ENCODE measurements at regions not wholly inside any gene's neighbourhood (a gene's known extent, or its start where the extent isn't known, plus 50 kb on each side); places are given as distances from the start of the nearest gene placed in this dataset.

DNA sequence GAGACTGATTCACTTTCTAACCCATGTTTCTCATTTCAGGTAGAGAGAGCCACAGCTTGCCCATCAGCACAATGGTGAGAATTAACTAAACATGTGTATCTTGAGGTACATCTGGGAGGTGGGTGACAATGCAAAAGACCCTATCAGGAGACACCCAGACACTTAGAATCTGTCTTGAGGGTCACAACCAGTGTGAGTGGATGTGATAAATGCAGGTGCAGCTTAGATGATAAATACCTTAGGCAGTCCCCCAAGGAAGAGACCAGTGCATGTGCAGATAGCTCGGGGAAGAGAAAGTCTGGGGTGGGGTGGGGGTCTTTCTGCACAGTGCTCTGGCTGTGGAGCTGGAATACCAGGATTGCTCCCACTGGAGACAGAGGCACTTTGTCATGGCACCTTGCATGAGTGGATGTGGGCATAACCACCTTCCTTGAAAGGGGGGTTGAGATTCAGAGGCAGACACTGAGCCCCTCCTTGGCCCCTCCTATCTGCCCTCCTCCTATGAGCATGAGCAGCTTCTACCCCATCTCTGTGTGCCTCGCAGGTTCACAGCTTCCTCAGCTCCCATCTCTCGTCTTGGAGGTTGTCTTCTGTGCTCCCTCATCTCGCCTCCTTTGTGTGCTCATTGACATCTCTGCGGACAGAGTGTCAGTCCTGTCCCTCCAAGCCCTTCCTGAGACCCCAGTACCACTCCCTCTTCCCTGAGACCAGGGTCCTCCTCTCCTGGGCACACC lies 349.8 kb downstream of the TCERG1L start:
- Histone ChIP-seq H3K27ac (no peak overlapping the region), H3K27me3 (no peaks in the 10 kb centered on the region), H3K9me3 (peaks cover 0 to 5% (median 0%) of the 10 kb centered on the region in 4 donors), H3K4me3 (no peak overlapping the region), H3K36me3 (no peaks in the 10 kb centered on the region), H3K4me1 (no peaks in the 10 kb centered on the region)
- TF ChIP-seq POLR2A (IDR thresholded peaks at IDR 0.05), result no peak
- TF ChIP-seq, protein P1, sequence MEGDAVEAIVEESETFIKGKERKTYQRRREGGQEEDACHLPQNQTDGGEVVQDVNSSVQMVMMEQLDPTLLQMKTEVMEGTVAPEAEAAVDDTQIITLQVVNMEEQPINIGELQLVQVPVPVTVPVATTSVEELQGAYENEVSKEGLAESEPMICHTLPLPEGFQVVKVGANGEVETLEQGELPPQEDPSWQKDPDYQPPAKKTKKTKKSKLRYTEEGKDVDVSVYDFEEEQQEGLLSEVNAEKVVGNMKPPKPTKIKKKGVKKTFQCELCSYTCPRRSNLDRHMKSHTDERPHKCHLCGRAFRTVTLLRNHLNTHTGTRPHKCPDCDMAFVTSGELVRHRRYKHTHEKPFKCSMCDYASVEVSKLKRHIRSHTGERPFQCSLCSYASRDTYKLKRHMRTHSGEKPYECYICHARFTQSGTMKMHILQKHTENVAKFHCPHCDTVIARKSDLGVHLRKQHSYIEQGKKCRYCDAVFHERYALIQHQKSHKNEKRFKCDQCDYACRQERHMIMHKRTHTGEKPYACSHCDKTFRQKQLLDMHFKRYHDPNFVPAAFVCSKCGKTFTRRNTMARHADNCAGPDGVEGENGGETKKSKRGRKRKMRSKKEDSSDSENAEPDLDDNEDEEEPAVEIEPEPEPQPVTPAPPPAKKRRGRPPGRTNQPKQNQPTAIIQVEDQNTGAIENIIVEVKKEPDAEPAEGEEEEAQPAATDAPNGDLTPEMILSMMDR (IDR thresholded peaks at IDR 0.05), result no peak
- DNase-seq, result no peak

DNA sequence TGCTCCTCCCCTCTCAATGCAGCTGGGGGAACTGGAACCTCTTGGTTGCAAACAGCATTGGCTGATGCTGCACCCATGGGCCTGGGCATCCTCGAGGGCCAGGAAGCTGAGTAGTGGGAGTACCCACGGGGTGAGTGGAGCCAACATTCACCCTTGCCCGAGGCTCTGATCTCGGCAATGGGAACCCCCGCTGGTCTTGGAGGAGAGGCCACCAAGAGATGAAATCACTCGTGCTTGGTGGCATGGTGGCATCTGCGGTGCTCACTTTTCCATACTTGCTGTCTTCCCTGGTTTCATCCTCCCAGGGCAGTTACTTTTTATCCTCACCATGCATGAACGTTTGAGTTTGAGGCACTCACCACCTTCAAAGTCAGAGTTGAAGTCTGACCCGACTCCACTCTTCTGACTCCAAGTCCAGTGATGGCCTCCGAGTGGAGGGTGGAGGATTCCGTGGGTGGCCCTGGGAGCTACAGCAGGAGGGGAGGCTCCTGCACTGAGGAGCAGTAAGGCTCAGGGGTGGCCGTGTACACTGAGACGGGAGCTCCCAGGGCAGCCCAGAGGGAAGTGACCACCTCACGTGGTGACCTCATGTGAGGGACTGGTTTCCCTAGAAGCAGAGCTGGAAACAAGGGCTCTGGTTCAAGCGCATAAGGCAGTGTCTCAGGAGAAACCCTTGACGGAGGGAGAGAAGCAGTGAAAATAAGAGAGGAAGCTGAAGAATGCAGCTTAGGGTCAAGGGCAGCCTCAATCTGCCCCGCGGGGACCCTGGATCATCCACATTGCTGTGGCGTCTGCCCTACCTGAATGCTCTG lies 349.1 kb downstream of the TCERG1L start:
- Histone ChIP-seq H3K27ac (no peak overlapping the region), H3K4me1 (no peaks in the 10 kb centered on the region)

DNA sequence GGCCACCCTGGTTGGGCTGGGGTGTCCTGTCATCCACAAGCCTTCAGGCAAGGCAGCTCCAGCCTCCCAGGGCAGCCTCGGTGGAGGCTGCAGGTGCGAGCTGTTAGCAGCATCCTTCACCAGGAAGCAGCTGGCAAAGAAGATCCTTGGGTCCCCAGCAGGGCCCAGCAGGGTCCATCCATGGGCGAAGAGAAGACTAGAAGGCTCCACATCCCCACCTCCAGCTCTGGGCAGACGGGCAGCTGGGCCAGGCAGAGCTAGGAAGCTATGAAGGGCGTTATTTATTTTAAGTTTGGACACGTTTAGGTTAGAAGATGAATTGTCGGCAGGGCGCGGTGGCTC lies 348.5 kb downstream of the TCERG1L start:
- no peak overlapping the region for H3K4me3 ChIP-seq
- H3K36me3 ChIP-seq, result no peaks in the 10 kb centered on the region
- H3K27ac ChIP-seq, result no peak overlapping the region
- no peaks in the 10 kb centered on the region for H3K27me3 ChIP-seq
- H3K4me1 ChIP-seq, result no peaks in the 10 kb centered on the region
- DNase-seq, result no peak
- peaks cover 0 to 5% (median 0%) of the 10 kb centered on the region in 4 donors for H3K9me3 ChIP-seq
- TF ChIP-seq POLR2A (IDR thresholded peaks at IDR 0.05), result no peak
- TF ChIP-seq, protein P1 (IDR thresholded peaks at IDR 0.05), result no peak

More for the DNA sequence above, 349.1 kb downstream of the TCERG1L start:
- no peak overlapping the region for H3K4me3 ChIP-seq
- H3K27me3 ChIP-seq, result no peaks in the 10 kb centered on the region
- no peaks in the 10 kb centered on the region for H3K36me3 ChIP-seq
- peaks cover 0 to 5% (median 0%) of the 10 kb centered on the region in 4 donors for H3K9me3 ChIP-seq
- DNase-seq, result no peak
- TF ChIP-seq, protein P1 (IDR thresholded peaks at IDR 0.05), result no peak

DNA sequence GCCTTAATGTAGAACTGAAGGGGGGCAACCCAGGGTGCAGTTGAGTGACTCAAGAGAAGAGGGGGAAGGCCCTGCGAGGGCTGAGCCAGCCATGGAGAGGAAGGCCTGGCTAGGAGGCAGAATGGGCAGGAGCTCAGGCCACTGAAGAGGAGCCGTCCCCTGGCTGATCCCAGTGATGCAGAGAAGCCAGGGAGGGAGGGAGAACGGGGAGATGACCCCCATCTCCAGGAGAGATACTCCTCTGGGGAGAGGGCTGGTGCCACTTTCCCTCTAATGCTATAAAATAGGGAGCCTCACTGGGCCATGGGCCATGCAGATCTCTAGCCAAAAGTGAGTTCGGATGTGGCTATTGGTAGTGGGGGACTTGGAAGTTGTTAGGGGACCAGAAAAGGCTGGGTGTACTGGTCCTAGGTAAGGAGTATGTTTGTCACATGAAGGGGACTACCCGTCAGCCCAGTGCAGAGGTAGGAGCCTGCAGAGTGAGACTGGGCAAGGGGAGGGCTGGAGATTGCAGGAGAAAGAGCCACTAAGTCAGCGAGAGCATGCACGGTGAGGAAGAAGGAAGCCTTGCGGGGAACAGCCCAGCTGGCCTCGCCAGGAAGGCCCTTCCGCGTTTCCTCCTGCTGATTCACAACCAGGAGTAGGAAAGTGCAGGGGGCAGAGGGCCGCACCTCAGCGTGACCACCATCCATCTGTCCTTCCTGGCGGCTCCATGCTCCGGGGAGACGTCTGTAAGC lies 347.6 kb downstream of the TCERG1L start:
- DNase-seq, result no peak
- H3K4me1 ChIP-seq, result no peaks in the 10 kb centered on the region
- TF ChIP-seq, protein P1 (IDR thresholded peaks at IDR 0.05), result no peak
- no peak for TF ChIP-seq POLR2A (IDR thresholded peaks at IDR 0.05)
- H3K27ac ChIP-seq, result no peak overlapping the region
- no peaks in the 10 kb centered on the region for H3K27me3 ChIP-seq
- H3K36me3 ChIP-seq, result no peaks in the 10 kb centered on the region
- no peak overlapping the region for H3K4me3 ChIP-seq
- H3K9me3 ChIP-seq, result peaks cover 0 to 5% (median 0%) of the 10 kb centered on the region in 4 donors

DNA sequence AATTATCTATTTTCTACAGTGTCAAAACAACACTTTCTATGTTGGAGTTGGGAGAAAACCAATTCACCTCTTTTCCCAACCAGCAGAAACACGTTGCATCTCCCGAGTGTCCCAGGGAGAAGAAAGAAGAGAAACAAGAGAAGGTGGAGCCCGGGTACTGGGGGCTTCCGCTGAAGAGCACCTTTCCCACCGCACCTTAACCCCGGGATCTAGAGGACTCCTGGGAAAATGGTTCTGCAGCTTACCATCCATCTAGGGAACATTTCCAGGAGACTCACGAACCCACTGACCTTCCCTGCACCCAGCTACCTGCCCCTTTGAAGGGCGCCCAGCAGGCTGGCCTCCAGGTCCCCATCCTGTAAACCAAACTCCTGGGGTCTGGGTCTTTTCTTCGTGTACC lies 346.8 kb downstream of the TCERG1L start:
- Histone ChIP-seq H3K27ac (no peak overlapping the region), H3K9me3 (peaks cover 0 to 5% (median 0%) of the 10 kb centered on the region in 4 donors), H3K27me3 (no peaks in the 10 kb centered on the region), H3K4me1 (no peaks in the 10 kb centered on the region), H3K36me3 (no peaks in the 10 kb centered on the region), H3K4me3 (no peak overlapping the region)
- TF ChIP-seq, protein P1 (IDR thresholded peaks at IDR 0.05), result no peak
- no peak for TF ChIP-seq POLR2A (IDR thresholded peaks at IDR 0.05)
- DNase-seq, result no peak

All from Peyer's patch (tissue), 4 donors.